Stimulated activated effector memory CD8-positive, alpha-beta T cell treated with anti-CD3 and anti-CD28 coated beads, Interleukin-12 subunit alpha, Interleukin-12 subunit beta, amount 100 ng/mL, for 72 hours (primary cell): ENCODE measurements at regions not wholly inside any gene's neighbourhood (a gene's known extent, or its start where the extent isn't known, plus 50 kb on each side); places are given as distances from the start of the nearest gene placed in this dataset.

Experiments
- ATAC-seq: fragments of 150-1000 bp; cut with Tn5 transposase; 2 replicates; pipeline ENCODE4 v1.10.0; 2021
- DNase-seq, 2 donors: peaks; one replicate each; pipeline ENCODE4 v3.0.0; 2021 to 2022; ENCODE audit warnings: low spot score in 2 of 2
- H3K27ac Mint-ChIP-seq: one replicate; pipeline ENCODE4 v1.8.0; 2022; ENCODE audit warnings: mild to moderate bottlenecking, mixed read lengths
- H3K36me3 Mint-ChIP-seq: one replicate; pipeline ENCODE4 v1.8.0; 2022; ENCODE audit warnings: mild to moderate bottlenecking, mixed read lengths
- H3K4me1 Mint-ChIP-seq: one replicate; pipeline ENCODE4 v1.8.0; 2022; ENCODE audit warnings: mixed read lengths
- H3K4me3 Mint-ChIP-seq: one replicate; pipeline ENCODE4 v1.8.0; 2022; ENCODE audit warnings: mild to moderate bottlenecking, mixed read lengths
- H3K9me3 Mint-ChIP-seq: one replicate; pipeline ENCODE4 v1.8.0; 2022; ENCODE audit warnings: mixed read lengths

DNA sequence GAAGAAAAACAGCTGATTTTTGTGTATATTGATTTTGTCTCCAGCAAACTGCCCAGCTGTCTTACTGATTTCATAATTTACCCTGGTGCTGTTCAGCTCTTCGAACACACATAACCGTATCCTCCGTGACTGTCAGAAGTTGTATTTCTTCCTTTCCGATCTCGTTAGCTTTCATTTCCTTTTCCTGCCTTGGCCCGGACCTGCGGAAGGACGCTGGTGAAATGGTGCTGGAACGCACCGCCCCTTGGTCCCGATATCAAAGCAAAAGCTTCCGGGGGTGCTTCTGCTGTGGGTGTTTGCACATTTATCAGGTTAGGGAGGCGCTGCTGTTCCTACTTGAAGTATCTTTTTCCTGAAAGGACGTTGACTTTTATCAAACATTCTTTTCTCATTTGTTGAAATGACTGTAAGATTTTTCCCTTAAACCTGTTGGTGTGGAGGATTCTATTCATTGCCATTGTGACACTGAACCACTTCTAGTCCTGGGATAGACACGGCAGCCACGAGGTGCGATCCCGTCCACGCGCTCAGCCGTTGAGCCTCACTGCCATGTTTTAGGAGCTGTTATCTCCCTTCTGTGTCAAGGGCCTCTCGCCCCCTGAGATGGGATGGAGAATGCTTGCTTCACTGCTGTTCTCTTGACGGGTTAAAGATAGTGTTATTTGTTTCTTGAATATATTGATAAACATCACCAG lies 72.6 kb downstream of the FOXL3 start:
- peaks cover 10% of the 10 kb centered on the region for H3K36me3 Mint-ChIP-seq
- peaks cover 50% of the 10 kb centered on the region for H3K4me1 Mint-ChIP-seq
- peaks cover 3% of the 10 kb centered on the region for H3K9me3 Mint-ChIP-seq
- ATAC-seq (peak; percentile 53), DNase-seq (no peak)
- H3K27ac Mint-ChIP-seq, result peak overlapping the region; percentile 92
- peak overlapping the region; percentile 71 for H3K4me3 Mint-ChIP-seq

DNA sequence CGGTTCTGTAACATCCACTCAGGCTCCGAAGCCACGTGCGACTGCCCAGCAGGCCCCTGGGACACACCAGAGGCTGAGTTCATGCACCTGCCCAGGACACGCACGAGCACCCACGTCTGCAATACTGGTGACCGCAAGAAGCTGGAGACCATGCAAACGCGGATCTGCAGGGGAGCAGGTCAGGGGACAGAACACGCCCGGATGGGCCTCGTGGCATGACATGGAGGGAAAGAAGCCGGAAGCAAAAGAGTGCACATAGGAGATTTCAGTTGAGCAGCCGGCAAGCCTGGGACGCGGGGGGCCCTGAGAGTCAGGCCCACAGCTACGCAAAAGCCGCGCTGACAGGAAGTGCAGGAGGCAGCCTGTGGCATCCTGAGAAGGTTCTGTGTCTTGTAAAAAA lies 73.7 kb downstream of the FOXL3 start:
- peaks cover 10% of the 10 kb centered on the region for H3K36me3 Mint-ChIP-seq
- DNase-seq, result no peak
- no peak for ATAC-seq
- no peak overlapping the region for H3K27ac Mint-ChIP-seq
- H3K9me3 Mint-ChIP-seq, result peaks cover 3% of the 10 kb centered on the region
- peaks cover 50% of the 10 kb centered on the region for H3K4me1 Mint-ChIP-seq
- H3K4me3 Mint-ChIP-seq, result no peak overlapping the region

DNA sequence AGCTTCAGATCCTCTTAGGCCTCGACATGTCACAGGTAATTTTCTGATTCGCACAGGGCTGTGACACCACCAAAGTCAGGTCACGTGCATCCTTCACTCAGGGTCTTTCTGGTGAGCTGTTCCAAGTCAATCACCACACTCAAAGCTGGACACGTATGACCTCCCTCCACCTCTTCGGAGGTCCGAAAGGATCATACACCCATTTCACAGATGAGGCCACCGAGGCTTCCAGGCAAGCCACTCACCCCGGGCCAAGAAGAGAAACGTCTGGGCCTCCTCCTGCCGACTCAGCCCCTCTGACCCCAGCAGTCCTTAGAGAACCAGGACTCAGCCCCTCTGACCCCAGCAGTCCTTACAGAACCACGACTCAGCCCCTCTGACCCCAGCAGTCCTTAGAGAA lies 74.6 kb downstream of the FOXL3 start:
- H3K36me3 Mint-ChIP-seq, result peaks cover 10% of the 10 kb centered on the region
- no peak overlapping the region for H3K4me3 Mint-ChIP-seq
- DNase-seq (no peak), ATAC-seq (no peak)
- H3K4me1 Mint-ChIP-seq, result peaks cover 50% of the 10 kb centered on the region
- peaks cover 3% of the 10 kb centered on the region for H3K9me3 Mint-ChIP-seq
- no peak overlapping the region for H3K27ac Mint-ChIP-seq

GRCh38 chr7:365593-365992 lies 75.6 kb downstream of the FOXL3 start:
- DNase-seq (no peak), ATAC-seq (no peak)
- Mint-ChIP-seq H3K36me3 (peaks cover 10% of the 10 kb centered on the region), H3K27ac (no peak overlapping the region), H3K9me3 (peaks cover 3% of the 10 kb centered on the region), H3K4me1 (peaks cover 45% of the 10 kb centered on the region), H3K4me3 (peak overlapping the region; percentile 64)

GRCh38 chr7:366161-366803 lies 76.3 kb downstream of the FOXL3 start:
- Mint-ChIP-seq H3K36me3 (peaks cover 10% of the 10 kb centered on the region), H3K9me3 (peaks cover 3% of the 10 kb centered on the region), H3K4me1 (peaks cover 44% of the 10 kb centered on the region), H3K4me3 (peak overlapping the region; percentile 64), H3K27ac (no peak overlapping the region)
- ATAC-seq, result peak; percentile 36
- no peak for DNase-seq

- Mint-ChIP-seq H3K36me3 (peaks cover 3% of the 10 kb centered on the region), H3K4me1 (peaks cover 35% of the 10 kb centered on the region), H3K4me3 (no peak overlapping the region), H3K9me3 (no peaks in the 10 kb centered on the region), H3K27ac (no peak overlapping the region)
- ATAC-seq, result no peak
- no peak for DNase-seq
Observed at GRCh38 chr7:367351-367901, 77.5 kb downstream of the FOXL3 start.

- no peak overlapping the region for H3K4me3 Mint-ChIP-seq
- no peak overlapping the region for H3K27ac Mint-ChIP-seq
- H3K36me3 Mint-ChIP-seq, result peaks cover 5% of the 10 kb centered on the region
- no peak for ATAC-seq
- H3K9me3 Mint-ChIP-seq, result no peaks in the 10 kb centered on the region
- peaks cover 21% of the 10 kb centered on the region for H3K4me1 Mint-ChIP-seq
- no peak for DNase-seq
Observed at GRCh38 chr7:368651-369475, 78.9 kb downstream of the FOXL3 start.

DNA sequence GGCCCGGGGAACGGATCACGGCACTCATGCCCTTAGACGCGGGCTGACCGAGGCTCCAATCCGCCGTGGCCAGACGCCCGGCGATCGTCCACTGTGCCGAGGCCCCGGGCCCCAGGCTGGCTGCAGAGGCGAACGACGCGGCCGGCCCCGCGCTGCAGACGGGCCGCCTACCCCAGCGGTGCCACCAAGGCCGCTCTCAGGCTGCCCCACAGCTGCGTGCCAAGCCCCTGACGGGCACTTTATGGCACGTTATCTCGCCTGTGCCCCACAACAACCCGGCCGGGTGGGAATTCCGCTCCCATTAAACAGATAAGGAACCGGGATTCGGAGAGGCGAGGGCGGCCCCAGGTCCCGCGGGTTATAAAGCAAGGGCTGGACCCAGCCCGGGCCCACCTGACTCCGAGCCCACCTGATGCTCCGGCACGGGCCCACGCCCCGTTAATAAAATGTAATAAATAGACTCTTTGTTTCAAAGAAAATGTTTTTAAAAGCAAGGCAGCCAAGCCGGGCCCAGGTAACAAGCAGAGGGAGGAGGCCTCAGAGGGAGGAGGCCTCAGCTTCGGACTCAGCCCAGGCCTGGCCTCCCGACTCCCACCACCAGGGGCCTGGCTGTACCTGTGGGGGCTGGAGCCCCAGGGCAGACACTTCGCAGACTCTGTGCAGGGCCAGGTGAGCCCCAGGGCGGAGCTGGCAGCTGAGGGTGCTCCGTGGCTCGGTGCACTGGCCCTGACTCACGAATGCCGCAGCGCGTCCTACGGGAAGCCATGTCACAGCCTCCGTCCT lies 79.7 kb downstream of the FOXL3 start:
- H3K27ac Mint-ChIP-seq, result no peak overlapping the region
- H3K36me3 Mint-ChIP-seq, result peaks cover 5% of the 10 kb centered on the region
- DNase-seq (no peak), ATAC-seq (no peak)
- no peaks in the 10 kb centered on the region for H3K9me3 Mint-ChIP-seq
- H3K4me1 Mint-ChIP-seq, result peaks cover 20% of the 10 kb centered on the region
- H3K4me3 Mint-ChIP-seq, result no peak overlapping the region

GRCh38 chr7:370259-370625 lies 80.3 kb downstream of the FOXL3 start:
- Mint-ChIP-seq H3K4me3 (no peak overlapping the region), H3K9me3 (no peaks in the 10 kb centered on the region), H3K36me3 (peaks cover 5% of the 10 kb centered on the region), H3K4me1 (peaks cover 20% of the 10 kb centered on the region), H3K27ac (no peak overlapping the region)
- DNase-seq (no peak), ATAC-seq (no peak)

- Mint-ChIP-seq H3K4me3 (no peak overlapping the region), H3K4me1 (peaks cover 16% of the 10 kb centered on the region), H3K27ac (no peak overlapping the region), H3K36me3 (peaks cover 5% of the 10 kb centered on the region), H3K9me3 (no peaks in the 10 kb centered on the region)
- DNase-seq, result no peak
- no peak for ATAC-seq
Observed at GRCh38 chr7:370775-371118, 80.8 kb downstream of the FOXL3 start.

GRCh38 chr7:371119-371778 lies 81.3 kb downstream of the FOXL3 start:
- Mint-ChIP-seq H3K36me3 (peaks cover 5% of the 10 kb centered on the region), H3K4me3 (no peak overlapping the region), H3K4me1 (peaks cover 11% of the 10 kb centered on the region), H3K9me3 (no peaks in the 10 kb centered on the region), H3K27ac (no peak overlapping the region)
- DNase-seq (no peak), ATAC-seq (peak; percentile 40)

DNA sequence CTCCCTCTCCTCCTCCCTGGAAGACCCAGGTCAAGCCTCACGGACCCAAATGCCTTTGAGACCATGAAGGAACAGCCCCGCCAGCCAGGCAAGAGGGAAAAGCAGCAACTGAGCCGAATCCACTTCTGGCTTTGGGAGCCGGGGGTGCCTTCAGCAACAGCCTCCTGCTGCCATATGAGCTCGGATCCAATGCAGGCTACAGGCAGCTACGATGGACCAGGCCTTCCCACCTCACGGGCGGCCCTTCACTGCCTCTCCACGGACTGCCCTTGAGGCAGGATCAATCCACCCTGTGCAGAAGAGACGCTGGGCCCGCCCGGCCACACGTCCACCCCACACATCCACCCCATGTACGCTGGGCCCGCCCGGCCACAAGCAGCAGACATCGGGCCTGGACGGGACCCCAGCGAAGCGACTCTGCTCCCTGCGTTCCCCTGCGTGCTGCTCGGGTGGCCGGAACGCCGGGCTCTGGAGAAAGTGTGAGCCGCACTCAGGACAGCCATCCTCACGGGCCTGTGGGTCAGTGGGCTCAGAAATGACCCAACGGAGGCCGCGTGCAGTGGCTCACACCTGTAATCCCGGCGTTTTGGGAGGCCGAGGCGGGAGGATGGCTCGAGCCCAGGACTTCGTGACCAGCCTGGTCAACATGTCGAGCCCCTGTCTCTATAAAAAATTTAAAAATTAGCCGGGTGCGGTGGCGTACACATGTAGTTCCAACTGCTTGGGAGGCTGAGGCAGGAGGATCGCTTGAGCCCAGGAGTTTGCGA lies 82.0 kb downstream of the FOXL3 start:
- Mint-ChIP-seq H3K27ac (no peak overlapping the region), H3K9me3 (no peaks in the 10 kb centered on the region)
- ATAC-seq, result peak; percentile 7

DNA sequence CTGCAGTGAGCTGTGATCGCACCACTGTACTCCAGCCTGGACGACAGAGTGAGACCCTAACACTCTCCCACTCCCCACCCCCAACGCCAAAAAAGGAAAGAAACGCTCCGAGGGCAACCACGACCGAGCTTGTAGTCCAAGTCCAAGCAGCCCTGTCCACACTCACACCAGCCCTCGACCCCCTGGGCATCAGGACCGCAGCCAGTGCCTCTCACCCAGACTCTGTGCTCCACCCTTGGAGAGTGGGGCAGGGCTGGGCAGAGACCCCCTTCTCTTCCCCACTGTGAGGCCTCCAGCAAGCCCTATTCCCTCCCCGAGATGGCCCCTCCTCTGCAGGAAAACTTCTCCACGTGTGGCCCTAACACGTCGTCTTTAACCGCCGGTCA lies 82.6 kb downstream of the FOXL3 start:
- Mint-ChIP-seq H3K4me1 (no peaks in the 10 kb centered on the region), H3K4me3 (no peak overlapping the region), H3K9me3 (no peaks in the 10 kb centered on the region), H3K36me3 (peaks cover 5% of the 10 kb centered on the region), H3K27ac (peak overlapping the region; percentile 8)
- ATAC-seq (no peak), DNase-seq (no peak)

More for the DNA sequence above, 82.0 kb downstream of the FOXL3 start:
- Mint-ChIP-seq H3K36me3 (peaks cover 5% of the 10 kb centered on the region), H3K4me1 (peaks cover 4% of the 10 kb centered on the region), H3K4me3 (no peak overlapping the region)
- no peak for DNase-seq
